ENCODE measurements at regions not wholly inside any gene's neighbourhood (a gene's known extent, or its start where the extent isn't known, plus 50 kb on each side); places are given as distances from the start of the nearest gene placed in this dataset.

DNA sequence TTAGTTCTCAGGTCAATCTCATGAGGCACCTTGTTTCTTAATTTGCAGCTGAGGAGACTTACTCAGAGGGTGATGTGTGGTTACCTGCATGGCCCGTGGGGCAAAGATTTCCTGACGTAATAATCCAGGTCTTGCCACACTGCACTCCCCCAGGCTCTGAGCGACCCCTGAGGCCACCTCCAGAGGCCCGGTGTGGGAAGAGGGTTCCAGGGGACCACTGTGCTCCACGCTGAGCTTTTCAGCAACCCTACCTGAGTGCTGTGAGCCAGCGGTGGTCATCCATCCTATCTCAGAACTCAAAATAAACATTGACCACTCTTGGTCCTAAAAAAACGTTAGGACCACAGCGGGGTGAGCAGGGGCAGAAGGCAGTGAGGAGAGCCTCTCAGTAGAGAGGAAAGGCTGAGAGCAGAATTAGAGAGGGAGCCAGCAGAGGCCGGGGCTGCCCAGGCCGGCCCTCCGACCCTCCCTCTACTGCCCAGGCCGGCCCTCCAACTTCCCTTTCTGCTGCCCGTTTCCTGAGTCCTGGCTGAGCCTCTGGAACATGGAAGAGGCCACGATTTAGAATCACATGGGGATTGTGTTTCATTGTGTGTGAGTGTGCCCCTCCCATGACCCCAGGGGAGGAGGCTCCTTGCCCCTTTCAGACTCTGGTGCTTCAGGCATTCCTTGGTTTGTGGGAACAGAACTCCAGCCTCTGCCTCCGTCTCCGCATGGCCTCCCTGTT is 188.2 kb upstream of the DIO3 start:
- H3K4me1 ChIP-seq (ENCODE audit: control insufficient read depth, insufficient read depth, low read length): peaks cover 13% of the 10 kb centered on the region
- no peaks in the 10 kb centered on the region for H3K36me3 ChIP-seq (ENCODE audit: control insufficient read depth in 2 of 2, insufficient read depth in 2 of 2, low read length in 2 of 2)
- H3K9me3 ChIP-seq (ENCODE audit: control insufficient read depth in 2 of 2, low read length in 2 of 2): no peaks in the 10 kb centered on the region
- H3K27ac ChIP-seq (ENCODE audit: low read length): no peak overlapping the region
- H3K9ac ChIP-seq (ENCODE audit: low read length in 2 of 2): no peak overlapping the region
- H3K27me3 ChIP-seq (ENCODE audit: control insufficient read depth in 1 of 2, insufficient read depth in 2 of 2, low read length in 2 of 2): no peaks in the 10 kb centered on the region
- H3K4me3 ChIP-seq (ENCODE audit: low read length in 2 of 2): no peak overlapping the region

DNA sequence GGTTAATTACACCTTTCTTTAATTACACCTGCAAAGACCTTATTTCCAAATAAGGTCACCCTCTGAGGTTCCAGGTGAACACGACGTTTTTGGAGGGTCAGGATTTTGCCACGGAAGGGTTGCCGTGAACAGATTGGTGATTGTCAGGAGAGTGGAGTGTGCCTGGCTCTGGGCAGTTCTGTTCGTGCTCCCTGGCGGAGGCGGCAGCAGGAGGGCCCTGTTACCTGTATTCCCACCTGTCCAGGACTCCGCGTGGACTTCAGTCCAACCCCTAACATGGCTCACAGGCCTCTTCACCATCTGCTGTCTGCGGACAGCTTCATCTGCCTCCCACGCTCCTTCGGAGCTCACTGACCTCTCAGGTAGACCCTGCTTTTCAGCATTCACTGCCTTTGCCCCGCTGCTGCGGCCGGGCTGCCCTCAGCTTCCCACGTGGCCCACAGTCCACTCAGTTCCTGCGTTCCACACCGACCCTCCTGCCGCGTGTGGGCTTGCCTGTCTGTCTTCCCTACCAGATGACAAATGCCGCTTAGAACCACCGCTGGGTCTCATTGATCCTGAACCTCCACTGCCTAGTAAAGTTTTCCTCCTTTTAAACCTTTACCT is 187.5 kb upstream of the DIO3 start:
- Histone ChIP-seq H3K4me1 (ENCODE audit: control insufficient read depth, insufficient read depth, low read length) (peaks cover 13% of the 10 kb centered on the region), H3K4me3 (ENCODE audit: low read length in 2 of 2) (no peak overlapping the region), H3K9ac (ENCODE audit: low read length in 2 of 2) (no peak overlapping the region), H3K27ac (ENCODE audit: low read length) (no peak overlapping the region), H3K27me3 (ENCODE audit: control insufficient read depth in 1 of 2, insufficient read depth in 2 of 2, low read length in 2 of 2) (no peaks in the 10 kb centered on the region), H3K9me3 (ENCODE audit: control insufficient read depth in 2 of 2, low read length in 2 of 2) (no peaks in the 10 kb centered on the region), H3K36me3 (ENCODE audit: control insufficient read depth in 2 of 2, insufficient read depth in 2 of 2, low read length in 2 of 2) (no peaks in the 10 kb centered on the region)

- Histone ChIP-seq H3K9ac (ENCODE audit: low read length in 2 of 2) (no peak overlapping the region), H3K27ac (ENCODE audit: low read length) (no peak overlapping the region), H3K27me3 (ENCODE audit: control insufficient read depth in 1 of 2, insufficient read depth in 2 of 2, low read length in 2 of 2) (no peaks in the 10 kb centered on the region), H3K36me3 (ENCODE audit: control insufficient read depth in 2 of 2, insufficient read depth in 2 of 2, low read length in 2 of 2) (no peaks in the 10 kb centered on the region), H3K4me3 (ENCODE audit: low read length in 2 of 2) (no peak overlapping the region), H3K9me3 (ENCODE audit: control insufficient read depth in 2 of 2, low read length in 2 of 2) (no peaks in the 10 kb centered on the region), H3K4me1 (ENCODE audit: control insufficient read depth, insufficient read depth, low read length) (peaks cover 13% of the 10 kb centered on the region)
Measured at GRCh38 chr14:101374373-101375338, 186.6 kb upstream of the DIO3 start.

GRCh38 chr14:101377069-101377468 is 184.2 kb upstream of the DIO3 start:
- Histone ChIP-seq H3K4me3 (ENCODE audit: low read length in 2 of 2) (no peak overlapping the region), H3K36me3 (ENCODE audit: control insufficient read depth in 2 of 2, insufficient read depth in 2 of 2, low read length in 2 of 2) (no peaks in the 10 kb centered on the region), H3K4me1 (ENCODE audit: control insufficient read depth, insufficient read depth, low read length) (peaks cover 8% of the 10 kb centered on the region), H3K27me3 (ENCODE audit: control insufficient read depth in 1 of 2, insufficient read depth in 2 of 2, low read length in 2 of 2) (no peaks in the 10 kb centered on the region), H3K9me3 (ENCODE audit: control insufficient read depth in 2 of 2, low read length in 2 of 2) (no peaks in the 10 kb centered on the region), H3K9ac (ENCODE audit: low read length in 2 of 2) (no peak overlapping the region), H3K27ac (ENCODE audit: low read length) (no peak overlapping the region)

DNA sequence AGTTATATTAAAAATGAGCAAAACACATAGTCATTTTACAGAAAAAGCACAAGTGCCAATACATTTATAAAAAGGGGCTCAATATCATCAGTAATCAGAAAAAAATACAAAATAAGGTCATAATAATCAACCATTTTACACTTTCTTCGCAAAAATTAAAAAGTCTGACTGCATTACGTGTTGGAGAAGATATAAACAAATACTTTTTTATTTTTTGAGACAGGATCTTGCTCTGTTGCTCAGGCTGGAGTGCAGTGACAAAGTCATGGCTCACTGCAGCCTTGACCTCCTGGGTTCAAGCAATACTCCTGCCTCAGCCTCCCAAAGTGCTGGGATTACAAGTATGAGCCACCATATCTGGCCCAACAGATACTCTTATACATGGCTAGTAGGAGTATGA is 181.5 kb upstream of the DIO3 start:
- Histone ChIP-seq H3K27me3 (ENCODE audit: control insufficient read depth in 1 of 2, insufficient read depth in 2 of 2, low read length in 2 of 2) (no peaks in the 10 kb centered on the region), H3K4me1 (ENCODE audit: control insufficient read depth, insufficient read depth, low read length) (no peaks in the 10 kb centered on the region), H3K9ac (ENCODE audit: low read length in 2 of 2) (no peak overlapping the region), H3K36me3 (ENCODE audit: control insufficient read depth in 2 of 2, insufficient read depth in 2 of 2, low read length in 2 of 2) (no peaks in the 10 kb centered on the region), H3K4me3 (ENCODE audit: low read length in 2 of 2) (no peak overlapping the region), H3K27ac (ENCODE audit: low read length) (no peak overlapping the region), H3K9me3 (ENCODE audit: control insufficient read depth in 2 of 2, low read length in 2 of 2) (peaks cover 0 to 7% of the 10 kb centered on the region in 2 donors)

- H3K4me3 ChIP-seq (ENCODE audit: low read length in 2 of 2): no peak overlapping the region
- H3K9ac ChIP-seq (ENCODE audit: low read length in 2 of 2): no peak overlapping the region
- H3K9me3 ChIP-seq (ENCODE audit: control insufficient read depth in 2 of 2, low read length in 2 of 2): peaks cover 0 to 10% of the 10 kb centered on the region in 2 donors
- H3K27me3 ChIP-seq (ENCODE audit: control insufficient read depth in 1 of 2, insufficient read depth in 2 of 2, low read length in 2 of 2): no peaks in the 10 kb centered on the region
- H3K4me1 ChIP-seq (ENCODE audit: control insufficient read depth, insufficient read depth, low read length): no peaks in the 10 kb centered on the region
- no peak overlapping the region for H3K27ac ChIP-seq (ENCODE audit: low read length)
- no peaks in the 10 kb centered on the region for H3K36me3 ChIP-seq (ENCODE audit: control insufficient read depth in 2 of 2, insufficient read depth in 2 of 2, low read length in 2 of 2)
Measured at GRCh38 chr14:101380512-101380911, 180.8 kb upstream of the DIO3 start.

DNA sequence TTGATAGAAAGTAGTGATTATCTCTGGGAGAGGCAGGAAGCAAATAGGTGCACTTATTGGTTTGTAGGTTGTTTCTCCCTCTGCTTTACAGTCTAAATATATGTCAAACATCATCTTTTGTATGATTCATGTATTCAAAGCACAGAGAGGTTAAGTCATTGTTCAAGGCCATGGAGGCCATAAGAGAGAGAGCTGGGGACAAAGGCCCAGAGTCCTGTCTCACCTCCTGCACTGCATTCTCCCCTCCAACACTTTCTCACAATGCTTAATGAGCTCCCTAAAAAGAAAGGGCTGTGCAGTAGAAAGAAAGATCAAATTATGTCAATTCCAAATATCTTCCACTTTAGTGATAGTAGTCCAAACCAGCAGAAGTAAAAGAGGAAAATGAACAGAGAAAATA is 180.4 kb upstream of the DIO3 start:
- peaks cover 0 to 10% of the 10 kb centered on the region in 2 donors for H3K9me3 ChIP-seq (ENCODE audit: control insufficient read depth in 2 of 2, low read length in 2 of 2)
- no peaks in the 10 kb centered on the region for H3K36me3 ChIP-seq (ENCODE audit: control insufficient read depth in 2 of 2, insufficient read depth in 2 of 2, low read length in 2 of 2)
- H3K27ac ChIP-seq (ENCODE audit: low read length): no peak overlapping the region
- H3K4me1 ChIP-seq (ENCODE audit: control insufficient read depth, insufficient read depth, low read length): no peaks in the 10 kb centered on the region
- H3K9ac ChIP-seq (ENCODE audit: low read length in 2 of 2): no peak overlapping the region
- H3K4me3 ChIP-seq (ENCODE audit: low read length in 2 of 2): no peak overlapping the region
- H3K27me3 ChIP-seq (ENCODE audit: control insufficient read depth in 1 of 2, insufficient read depth in 2 of 2, low read length in 2 of 2): no peaks in the 10 kb centered on the region

- no peak overlapping the region for H3K4me3 ChIP-seq (ENCODE audit: low read length in 2 of 2)
- no peaks in the 10 kb centered on the region for H3K27me3 ChIP-seq (ENCODE audit: control insufficient read depth in 1 of 2, insufficient read depth in 2 of 2, low read length in 2 of 2)
- H3K4me1 ChIP-seq (ENCODE audit: control insufficient read depth, insufficient read depth, low read length): no peaks in the 10 kb centered on the region
- H3K9me3 ChIP-seq (ENCODE audit: control insufficient read depth in 2 of 2, low read length in 2 of 2): peaks cover 0 to 10% of the 10 kb centered on the region in 2 donors
- no peaks in the 10 kb centered on the region for H3K36me3 ChIP-seq (ENCODE audit: control insufficient read depth in 2 of 2, insufficient read depth in 2 of 2, low read length in 2 of 2)
- H3K27ac ChIP-seq (ENCODE audit: low read length): no peak overlapping the region
- no peak overlapping the region for H3K9ac ChIP-seq (ENCODE audit: low read length in 2 of 2)
Measured at GRCh38 chr14:101383737-101384338, 177.5 kb upstream of the DIO3 start.

- Histone ChIP-seq H3K36me3 (ENCODE audit: control insufficient read depth in 2 of 2, insufficient read depth in 2 of 2, low read length in 2 of 2) (no peaks in the 10 kb centered on the region), H3K27me3 (ENCODE audit: control insufficient read depth in 1 of 2, insufficient read depth in 2 of 2, low read length in 2 of 2) (peaks cover 3 to 8% of the 10 kb centered on the region in 2 donors), H3K4me3 (ENCODE audit: low read length in 2 of 2) (no peak overlapping the region), H3K27ac (ENCODE audit: low read length) (no peak overlapping the region), H3K4me1 (ENCODE audit: control insufficient read depth, insufficient read depth, low read length) (no peaks in the 10 kb centered on the region), H3K9ac (ENCODE audit: low read length in 2 of 2) (no peak overlapping the region), H3K9me3 (ENCODE audit: control insufficient read depth in 2 of 2, low read length in 2 of 2) (no peaks in the 10 kb centered on the region)
Measured at GRCh38 chr14:101394374-101394773, 166.9 kb upstream of the DIO3 start.

DNA sequence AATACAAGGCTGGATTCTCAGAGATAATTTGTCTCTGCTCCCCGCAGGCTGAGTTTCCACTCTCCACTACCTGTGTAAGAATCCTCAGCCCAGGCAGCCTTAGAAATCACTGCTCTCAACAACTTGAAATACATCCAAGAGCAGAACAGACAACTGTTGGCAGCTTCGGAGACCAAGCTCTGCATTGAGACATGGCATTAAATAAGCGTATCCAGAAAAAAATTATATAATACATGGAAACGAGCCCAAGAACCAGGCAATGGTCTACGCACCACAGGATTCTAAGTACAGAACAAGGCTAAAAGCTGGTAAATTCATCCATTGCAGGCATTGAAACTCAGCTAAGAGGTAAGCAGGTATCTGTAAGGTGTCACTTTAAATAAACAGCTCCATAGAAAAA is 165.5 kb upstream of the DIO3 start:
- Histone ChIP-seq H3K4me1 (ENCODE audit: control insufficient read depth, insufficient read depth, low read length) (no peaks in the 10 kb centered on the region), H3K9me3 (ENCODE audit: control insufficient read depth in 2 of 2, low read length in 2 of 2) (no peaks in the 10 kb centered on the region), H3K36me3 (ENCODE audit: control insufficient read depth in 2 of 2, insufficient read depth in 2 of 2, low read length in 2 of 2) (no peaks in the 10 kb centered on the region), H3K4me3 (ENCODE audit: low read length in 2 of 2) (no peak overlapping the region), H3K9ac (ENCODE audit: low read length in 2 of 2) (no peak overlapping the region), H3K27me3 (ENCODE audit: control insufficient read depth in 1 of 2, insufficient read depth in 2 of 2, low read length in 2 of 2) (peaks cover 3 to 8% of the 10 kb centered on the region in 2 donors), H3K27ac (ENCODE audit: low read length) (no peak overlapping the region)

All from stomach smooth muscle (tissue), 2 donors.